ENCODE measurements at regions not wholly inside any gene's neighbourhood (a gene's known extent, or its start where the extent isn't known, plus 50 kb on each side); places are given as distances from the start of the nearest gene placed in this dataset.
"Not testable (repeated sequence)": the region's sequence is repeated elsewhere in the genome, so short reads cannot be mapped to it uniquely, and the experiment has no call there.

- DNase-seq (ENCODE audit: low read depth, low spot score), result peak; percentile 72
These were observed 412.7 kb upstream of the ZNF717 start for GRCh38 chr3:76198086-76198485.

DNA sequence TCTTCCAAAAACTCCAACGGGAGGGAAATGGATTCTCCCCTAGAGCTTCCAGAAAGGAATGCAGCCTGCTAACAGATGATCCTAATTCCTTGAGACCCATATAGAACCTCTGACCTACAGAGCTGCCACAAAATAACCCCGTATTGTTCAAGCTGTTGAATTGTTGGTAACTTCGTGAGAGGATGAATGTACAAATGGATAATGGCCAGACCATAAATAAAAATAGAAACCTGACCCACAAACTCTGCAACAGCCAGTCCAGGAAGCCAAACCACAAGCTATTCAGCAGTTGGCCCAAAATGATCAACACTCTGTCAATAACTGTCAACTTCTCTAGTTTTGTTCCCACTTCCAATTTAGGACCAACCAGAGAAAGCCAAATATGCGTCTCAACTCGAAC lies 414.0 kb upstream of the ZNF717 start:
- no peak for DNase-seq (ENCODE audit: low read depth, low spot score)

DNA sequence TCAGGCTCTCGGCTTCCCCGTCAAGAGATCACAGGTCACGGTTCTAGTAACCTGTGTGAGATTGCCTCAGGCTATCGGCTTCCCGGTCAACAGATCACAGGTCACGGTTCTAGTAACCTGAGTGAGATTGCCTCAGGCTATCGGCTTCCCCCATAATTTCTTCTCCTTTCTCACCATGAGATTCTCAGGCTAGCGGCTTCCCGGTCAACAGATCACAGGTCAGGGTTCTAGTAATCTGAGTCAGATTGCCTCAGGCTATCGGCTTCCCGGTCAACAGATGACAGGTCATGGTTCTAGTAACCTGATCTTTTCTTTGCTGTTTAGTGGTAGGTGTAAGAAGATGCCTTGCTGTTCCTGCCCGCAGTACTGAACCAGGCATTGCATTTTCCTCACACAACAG lies 418.2 kb upstream of the ZNF717 start:
- DNase-seq (ENCODE audit: low read depth, low spot score), result peak; percentile 90

GRCh38 chr3:76206346-76206745 lies 421.0 kb upstream of the ZNF717 start:
- no peak for DNase-seq (ENCODE audit: low read depth, low spot score)

GRCh38 chr3:76212679-76213078 lies 427.3 kb upstream of the ZNF717 start:
- DNase-seq (ENCODE audit: low read depth, low spot score), result no peak

DNA sequence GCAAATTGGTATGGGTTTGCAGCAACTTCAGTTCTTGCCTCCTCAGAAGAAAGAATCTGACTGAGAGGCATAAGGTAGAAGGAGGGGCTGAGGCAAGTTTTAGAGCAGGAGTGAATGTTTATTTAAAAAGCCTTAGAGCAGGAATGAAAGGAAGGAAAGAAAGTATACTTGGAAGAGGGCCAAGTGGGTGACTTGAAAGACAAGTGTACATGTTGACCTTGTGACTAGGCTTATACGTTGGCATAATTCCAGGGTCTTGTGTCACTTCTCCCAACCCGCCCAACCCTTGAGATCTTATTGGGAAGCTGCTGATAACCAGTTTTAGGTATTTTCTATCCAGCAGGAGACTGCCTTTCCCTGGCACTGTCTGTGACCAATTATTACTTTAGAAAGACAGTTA lies 436.9 kb upstream of the ZNF717 start:
- DNase-seq (ENCODE audit: low read depth, low spot score), result no peak

- no peak for DNase-seq (ENCODE audit: low read depth, low spot score)
These were observed 445.9 kb upstream of the ZNF717 start for GRCh38 chr3:76231258-76231657.

- DNase-seq (ENCODE audit: low read depth, low spot score), result no peak
These were observed 457.8 kb upstream of the ZNF717 start for GRCh38 chr3:76242886-76243753.

GRCh38 chr3:76245073-76245472 lies 459.7 kb upstream of the ZNF717 start:
- DNase-seq (ENCODE audit: low read depth, low spot score), result no peak

DNA sequence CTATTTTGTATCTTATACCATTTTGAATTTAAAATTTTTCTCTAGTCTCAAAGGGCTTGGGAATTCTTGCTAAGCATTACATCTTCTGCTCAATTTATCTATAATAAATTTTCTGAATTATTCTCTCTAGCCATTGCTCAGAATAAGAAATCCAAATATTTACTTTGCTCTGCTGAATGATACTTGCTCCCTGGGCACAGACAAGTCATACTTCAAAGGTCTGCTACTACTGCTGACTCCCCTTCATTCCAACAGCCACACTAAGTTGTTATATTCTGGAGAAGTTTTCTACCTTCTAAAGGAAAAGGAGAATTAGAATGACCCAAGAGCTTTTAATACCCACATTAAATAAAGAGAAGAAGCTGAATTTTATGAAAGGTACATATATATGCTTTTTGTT lies 460.3 kb upstream of the ZNF717 start:
- DNase-seq (ENCODE audit: low read depth, low spot score), result no peak

DNA sequence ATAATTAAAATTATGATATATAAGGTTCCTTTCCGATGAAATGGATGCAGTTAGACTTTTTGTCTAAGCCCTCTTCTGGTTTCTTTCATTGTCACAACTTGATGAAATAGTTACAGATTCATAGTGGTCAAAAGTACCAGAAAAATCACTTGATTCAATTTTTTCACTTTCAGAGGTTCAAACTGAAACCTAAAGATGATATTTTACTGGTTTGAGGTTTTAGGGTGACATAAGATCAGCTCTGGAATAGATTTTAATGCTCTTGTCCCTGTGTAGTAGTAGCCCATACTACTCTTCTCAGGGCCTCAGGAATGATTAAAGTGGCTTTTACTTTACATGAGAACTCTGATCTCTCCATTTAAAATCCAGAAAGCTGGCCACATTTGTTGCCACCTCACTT lies 479.1 kb upstream of the ZNF717 start:
- no peak for DNase-seq (ENCODE audit: low read depth, low spot score)

DNA sequence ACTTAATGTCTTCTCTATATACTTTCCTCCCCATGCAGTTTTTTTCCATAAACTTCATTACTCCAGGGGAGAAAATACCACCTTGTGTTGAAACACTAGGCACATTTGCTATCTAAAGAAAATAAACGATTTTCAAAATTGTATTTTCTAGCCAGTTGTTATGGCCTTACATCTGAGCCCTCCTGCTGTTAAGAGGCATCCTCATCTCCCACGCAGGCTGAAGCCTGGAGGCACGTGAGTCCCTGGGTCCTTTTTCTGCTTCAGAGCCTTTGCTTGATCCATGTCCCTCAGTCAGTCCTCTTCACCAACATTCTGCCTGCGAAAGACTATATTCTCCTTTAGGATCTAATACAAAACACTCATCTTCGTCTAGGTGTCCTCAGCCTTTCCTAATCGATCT lies 479.6 kb upstream of the ZNF717 start:
- DNase-seq (ENCODE audit: low read depth, low spot score), result no peak

DNA sequence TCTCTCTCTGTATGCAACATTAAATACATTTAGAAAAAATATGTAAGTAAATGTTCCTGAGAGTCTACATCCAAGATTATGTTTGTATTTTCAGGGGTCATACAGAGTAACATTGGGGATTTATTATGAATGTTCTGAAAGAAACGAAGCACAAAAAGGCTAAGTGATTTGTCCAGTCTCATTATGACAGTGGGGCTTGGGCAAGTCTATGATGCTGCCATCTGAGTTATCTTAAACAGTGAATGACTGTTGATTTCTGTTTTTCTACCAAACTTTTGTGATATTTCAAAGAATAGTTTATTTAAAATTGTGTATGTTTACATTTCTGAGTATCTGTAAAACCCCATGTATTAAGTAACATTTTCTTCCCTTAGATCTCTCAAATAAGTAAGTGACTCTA lies 481.2 kb upstream of the ZNF717 start:
- DNase-seq (ENCODE audit: low read depth, low spot score), result no peak

DNA sequence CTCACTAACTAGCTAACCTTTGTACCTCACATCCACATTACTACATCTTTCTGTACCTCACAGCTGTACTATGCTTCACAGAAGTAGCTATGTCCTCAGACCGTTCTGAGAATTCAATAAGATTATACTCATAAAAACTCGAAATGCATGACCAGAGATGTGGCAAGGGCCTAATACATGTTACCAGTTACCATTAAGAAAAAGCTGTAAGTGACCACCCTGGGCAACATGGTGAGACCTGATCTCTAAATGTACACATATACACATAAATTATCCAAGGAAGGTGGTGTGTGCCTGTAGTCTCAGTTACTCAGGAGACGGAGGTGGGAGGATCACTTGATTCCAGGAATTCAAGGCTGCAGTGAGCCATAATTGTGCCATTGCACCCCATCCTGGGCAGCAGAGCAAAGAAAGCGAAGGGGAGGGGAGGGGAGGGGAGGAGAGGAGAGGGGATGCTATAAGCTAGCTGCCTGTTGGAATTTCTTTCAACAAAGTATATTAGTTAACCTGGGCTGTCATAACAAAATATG lies 482.6 kb upstream of the ZNF717 start:
- no peak for DNase-seq (ENCODE audit: low read depth, low spot score)

DNA sequence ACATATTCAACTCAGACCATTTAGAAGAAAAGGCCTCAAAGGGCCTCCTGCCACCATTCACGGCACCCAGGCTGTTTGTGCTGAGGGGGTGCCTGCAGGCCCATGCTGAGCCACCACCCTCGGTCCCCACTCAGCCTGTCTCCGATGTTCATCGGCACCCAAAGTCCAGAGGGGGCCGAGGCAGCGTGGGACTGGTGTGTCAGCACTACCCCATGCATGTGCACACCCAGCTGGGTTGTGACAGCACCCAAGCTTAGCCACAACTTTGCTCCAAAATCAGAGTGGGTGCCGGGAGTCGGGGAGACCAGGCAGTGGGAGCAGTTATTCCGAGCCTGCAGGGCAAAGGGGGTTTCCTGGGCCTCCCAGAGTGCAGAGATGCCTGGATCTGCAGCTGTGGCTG lies 508.5 kb upstream of the ZNF717 start:
- no peak for DNase-seq (ENCODE audit: low read depth, low spot score)

DNA sequence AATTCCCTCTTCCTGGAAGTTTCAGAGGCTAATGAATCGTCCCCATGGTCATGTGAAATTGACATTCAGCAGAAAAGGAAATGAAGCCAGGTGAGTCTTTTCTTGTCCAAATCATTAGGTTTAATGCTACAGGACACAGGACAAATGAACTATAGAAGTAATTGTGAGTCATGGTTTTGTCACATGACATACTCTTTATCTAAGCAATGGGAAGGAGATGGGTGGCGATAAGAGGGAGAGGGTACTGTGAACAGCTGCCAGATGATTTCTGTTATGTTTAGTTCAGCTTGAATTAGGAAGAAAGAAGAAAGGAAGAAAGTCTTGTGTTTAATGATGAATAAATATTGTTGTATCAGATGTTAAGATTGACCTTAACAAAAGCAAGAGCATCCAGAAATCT lies 515.4 kb upstream of the ZNF717 start:
- DNase-seq (ENCODE audit: low read depth, low spot score), result no peak

DNA sequence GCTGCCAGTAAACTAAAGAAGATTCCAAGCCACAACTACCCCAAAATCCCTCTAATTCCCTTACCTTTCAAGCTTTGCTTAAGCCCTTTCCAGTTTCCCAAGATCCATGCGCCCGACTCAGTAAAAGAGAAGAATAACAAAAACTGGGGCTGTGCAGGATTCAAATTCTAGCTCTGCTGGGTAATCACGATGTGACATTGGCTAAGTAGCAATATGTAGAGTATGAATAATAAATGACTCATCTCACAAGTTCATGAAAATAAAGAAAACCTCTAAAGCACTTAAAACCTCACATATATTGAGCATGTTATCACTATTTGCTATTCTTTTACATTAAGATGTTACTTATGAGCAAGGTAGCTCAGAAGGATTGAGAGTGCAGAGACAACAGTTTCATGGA lies 522.2 kb upstream of the ZNF717 start:
- DNase-seq (ENCODE audit: low read depth, low spot score), result no peak

DNA sequence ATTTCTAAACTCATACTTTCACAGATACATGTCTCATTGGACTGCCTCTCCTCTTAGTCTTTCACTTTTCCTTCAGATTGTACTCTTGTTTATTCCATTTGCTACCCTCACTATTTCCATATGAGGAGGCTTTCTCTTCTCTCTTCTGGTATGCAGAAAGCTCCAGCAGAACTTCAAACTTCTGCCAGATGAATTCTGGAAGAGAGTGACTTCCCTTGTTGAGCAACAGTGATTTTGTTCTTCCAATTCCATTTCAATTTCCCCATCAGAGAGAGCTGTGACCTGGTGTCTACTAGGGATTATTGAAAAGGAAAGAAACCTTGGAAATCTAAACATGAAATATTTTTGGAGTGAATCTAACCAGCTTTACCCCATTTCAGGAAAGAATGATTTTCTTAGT lies 523.2 kb upstream of the ZNF717 start:
- no peak for DNase-seq (ENCODE audit: low read depth, low spot score)

GRCh38 chr3:76310089-76310488 lies 524.7 kb upstream of the ZNF717 start:
- DNase-seq (ENCODE audit: low read depth, low spot score), result no peak

- DNase-seq (ENCODE audit: low read depth, low spot score), result no peak
These were observed 525.3 kb upstream of the ZNF717 start for GRCh38 chr3:76310667-76311066.

GRCh38 chr3:76311941-76312340 lies 526.6 kb upstream of the ZNF717 start:
- DNase-seq (ENCODE audit: low read depth, low spot score), result no peak

DNA sequence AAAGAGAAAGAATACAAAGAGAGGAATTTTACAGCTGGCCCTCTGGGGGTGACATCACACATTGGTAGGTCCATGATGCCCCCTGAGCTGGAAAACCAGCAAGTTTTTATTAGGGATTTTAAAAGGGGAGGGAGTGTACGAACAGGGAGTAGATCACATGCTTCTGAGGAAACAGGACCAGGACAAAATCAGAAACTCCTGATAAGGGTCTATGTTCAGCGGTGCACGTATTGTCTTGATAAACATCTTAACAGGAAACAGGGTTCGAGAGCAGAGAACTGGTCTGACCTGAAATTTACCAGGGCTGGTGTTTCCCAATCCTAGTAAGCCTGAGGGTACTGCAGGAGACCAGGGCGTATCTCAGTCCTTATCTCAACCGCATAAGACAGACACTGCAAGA lies 530.6 kb upstream of the ZNF717 start:
- DNase-seq (ENCODE audit: low read depth, low spot score), result not testable (repeated sequence)

- no peak for DNase-seq (ENCODE audit: low read depth, low spot score)
These were observed 536.3 kb upstream of the ZNF717 start for GRCh38 chr3:76321614-76322013.

DNA sequence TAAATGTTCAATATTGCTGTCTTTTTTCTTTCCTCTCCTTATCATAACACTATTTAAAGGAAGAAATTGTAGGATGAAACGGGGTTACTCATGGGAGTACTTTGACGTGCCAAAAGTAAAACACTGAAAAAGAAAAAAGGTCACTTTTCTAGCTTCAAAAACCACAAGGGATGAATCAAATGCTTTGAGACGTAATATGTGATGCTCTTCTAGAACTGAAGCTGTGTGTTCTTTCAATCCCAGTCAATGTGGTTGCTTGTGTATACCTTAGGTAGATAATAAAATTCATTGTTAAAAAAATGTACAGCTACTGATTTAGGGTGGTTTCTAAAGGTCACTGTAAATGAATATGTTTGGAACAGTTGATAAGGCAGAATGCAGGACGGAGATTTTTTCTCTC lies 538.8 kb upstream of the ZNF717 start:
- DNase-seq (ENCODE audit: low read depth, low spot score), result no peak
